SK-N-SH (cell line): ENCODE measurements at regions not wholly inside any gene's neighbourhood (a gene's known extent, or its start where the extent isn't known, plus 50 kb on each side); places are given as distances from the start of the nearest gene placed in this dataset.

Source experiments
- CTCF ChIA-PET: fragments of 300-600, 350-600 bp; formaldehyde crosslinking; extraction: SDS; loops from one replicate; lab custom pipeline; 2021; lab: Yijun Ruan, JAX
- POLR2A ChIA-PET: fragments of 350-600 bp; sonication (Branson Sonifier 250); formaldehyde crosslinking; extraction: SDS; loops from one replicate; lab custom pipeline; 2020; ENCODE audit warnings: antibody characterized with exemption, inconsistent platforms; lab: Yijun Ruan, JAX
- DNase-seq: peaks from one replicate; pipeline ENCODE4 v3.0.0; 2012
- H2AFZ ChIP-seq: fragments of 200-600 bp; sonication (generic); 2 replicates; pipeline ENCODE4 v1.8.1; 2016; ENCODE audit warnings: antibody characterized with exemption, mild to moderate bottlenecking, low read depth
- H3F3A ChIP-seq: fragments of 200-600 bp; sonication (generic); replicated peaks from 2 replicates; pipeline ENCODE3; 2016; ENCODE audit warnings: antibody characterized with exemption, mild to moderate bottlenecking; ENCODE audit not compliant: insufficient read depth
- H3K27ac ChIP-seq, 2 experiments: fragments of 200-500 bp in 1 of 2; fragments of 200-600 bp in 1 of 2; sonication (Bioruptor generic) in 1 of 2; sonication (generic), shearing (Covaris generic) in 1 of 2; 2 replicates each; pipeline versions ENCODE4 v1.5.1 to v1.6.1; 2014 to 2016; ENCODE audit warnings: low read depth in 2 of 2, inconsistent platforms in 1 of 2, low read length in 1 of 2, mild to moderate bottlenecking in 1 of 2, mixed read lengths in 1 of 2
- H3K27me3 ChIP-seq: fragments of 200-600 bp; sonication (generic), shearing (Covaris generic); 2 replicates; pipeline ENCODE4 v1.6.1; 2016; ENCODE audit warnings: mixed run types; ENCODE audit not compliant: insufficient read depth
- H3K36me3 ChIP-seq, 2 experiments: fragments of 200-500 bp in 1 of 2; fragments of 200-600 bp in 1 of 2; sonication (Bioruptor generic) in 1 of 2; sonication (generic) in 1 of 2; replicated peaks in 1 of 2; 2 replicates each; pipeline versions ENCODE3 to v1.5.1; 2014 to 2016; ENCODE audit warnings: low read length in 1 of 2, mild to moderate bottlenecking in 1 of 2; ENCODE audit not compliant: insufficient read depth in 2 of 2, control insufficient read depth in 1 of 2
- H3K4me1 ChIP-seq, 2 experiments: fragments of 200-500 bp in 1 of 2; fragments of 200-600 bp in 1 of 2; sonication (Bioruptor generic) in 1 of 2; sonication (generic), shearing (Covaris generic) in 1 of 2; 2 replicates each; pipeline versions ENCODE4 v1.5.1 to v1.6.1; 2014 to 2016; ENCODE audit warnings: low read depth in 1 of 2, low read length in 1 of 2, mixed run types in 1 of 2; ENCODE audit not compliant: insufficient read depth in 2 of 2, control insufficient read depth in 1 of 2
- H3K4me2 ChIP-seq: fragments of 200-600 bp; sonication (generic), shearing (Covaris generic); 2 replicates; pipeline ENCODE4 v1.6.1; 2017; ENCODE audit warnings: mixed run types
- H3K4me3 ChIP-seq, 2 experiments: fragments of 200-500 bp in 1 of 2; fragments of 200-600 bp in 1 of 2; sonication (Bioruptor generic) in 1 of 2; sonication (generic), shearing (Covaris generic) in 1 of 2; 2 replicates each; pipeline versions ENCODE4 v1.5.1 to v1.8.1; 2014 to 2016; ENCODE audit warnings: low read depth in 2 of 2, inconsistent platforms in 1 of 2, low read length in 1 of 2, mild to moderate bottlenecking in 1 of 2, mixed read lengths in 1 of 2, moderate library complexity in 1 of 2
- H3K79me2 ChIP-seq: fragments of 200-600 bp; sonication (generic); 2 replicates; pipeline ENCODE4 v1.8.1; 2017; ENCODE audit warnings: mild to moderate bottlenecking; ENCODE audit not compliant: insufficient read depth
- H3K9ac ChIP-seq: fragments of 200-600 bp; sonication (generic); 2 replicates; pipeline ENCODE4 v1.6.1; 2017; ENCODE audit warnings: mixed run types
- H3K9me2 ChIP-seq: fragments of 200-600 bp; sonication (generic); 2 replicates; pipeline ENCODE4 v1.6.1; 2017; ENCODE audit warnings: mixed run types
- H3K9me3 ChIP-seq: fragments of 200-600 bp; sonication (generic); 2 replicates; pipeline ENCODE4 v1.6.1; 2017; ENCODE audit warnings: mixed run types, mild to moderate bottlenecking, moderate library complexity
- H4K20me1 ChIP-seq: fragments of 200-600 bp; sonication (generic); 2 replicates; pipeline ENCODE4 v1.6.1; 2017; ENCODE audit warnings: mild to moderate bottlenecking, mixed run types; ENCODE audit not compliant: insufficient read depth
- CTCF ChIP-seq: fragments of 200-600 bp; sonication (generic); IDR thresholded peaks from 2 replicates; pipeline ENCODE4 v1.6.1; 2017; ENCODE audit warnings: antibody characterized with exemption, mild to moderate bottlenecking, moderate library complexity
- ELF1 ChIP-seq: IDR thresholded peaks from 2 replicates; pipeline ENCODE4 v1.4.0; 2012
- FOXJ3 ChIP-seq: sonication (generic); formaldehyde crosslinking; IDR thresholded peaks from 2 replicates; pipeline ENCODE4 v1.5.1; 2020; ENCODE audit warnings: mild to moderate bottlenecking, missing genetic modification reagents
- FOXM1 ChIP-seq: IDR thresholded peaks from 2 replicates; pipeline ENCODE4 v1.4.0; 2012; ENCODE audit warnings: low read depth, mild to moderate bottlenecking
- MAX ChIP-seq: IDR thresholded peaks from 2 replicates; pipeline ENCODE4 v1.4.0; 2012; ENCODE audit warnings: low read depth
- NRF1 ChIP-seq: IDR thresholded peaks from 2 replicates; pipeline ENCODE4 v1.6.1; 2012; ENCODE audit warnings: low read depth, mild to moderate bottlenecking, low read length
- POLR2AphosphoS5 ChIP-seq: IDR thresholded peaks from 2 replicates; pipeline ENCODE4 v1.6.1; 2012; ENCODE audit warnings: low read depth, low read length
- RAD21 ChIP-seq: IDR thresholded peaks from 2 replicates; pipeline ENCODE4 v1.6.1; 2012; ENCODE audit warnings: mild to moderate bottlenecking, low read length
- REST ChIP-seq: IDR thresholded peaks from 2 replicates; pipeline ENCODE4 v1.6.1; 2012; ENCODE audit warnings: mild to moderate bottlenecking, low read depth, low read length, moderate library complexity
- SIN3A ChIP-seq: IDR thresholded peaks from 2 replicates; pipeline ENCODE4 v1.6.1; 2012; ENCODE audit warnings: low read depth, mild to moderate bottlenecking, low read length, moderate library complexity, borderline replicate concordance
- SMC3 ChIP-seq: IDR thresholded peaks from 2 replicates; pipeline ENCODE4 v1.6.1; 2012; ENCODE audit warnings: low read depth, low read length, improper control_type of control experiment
- TAF1 ChIP-seq: IDR thresholded peaks from 2 replicates; pipeline ENCODE4 v1.6.1; 2012; ENCODE audit warnings: low read depth, mild to moderate bottlenecking, low read length, moderate library complexity, borderline replicate concordance
- TEAD4 ChIP-seq: IDR thresholded peaks from 2 replicates; pipeline ENCODE4 v1.4.0; 2012; ENCODE audit warnings: mild to moderate bottlenecking, borderline replicate concordance; ENCODE audit not compliant: insufficient read depth
- TF ChIP-seq, protein P1 (sequence below): fragments of 150-350 bp; IDR thresholded peaks from 2 replicates; pipeline ENCODE4 v1.6.1; 2016; ENCODE audit warnings: mild to moderate bottlenecking, low read depth, low read length
- TF ChIP-seq, protein P2 (sequence below): IDR thresholded peaks from 2 replicates; pipeline ENCODE4; 2012
- TF ChIP-seq, protein P3 (sequence below): IDR thresholded peaks from 2 replicates; pipeline ENCODE4 v1.4.0; 2012; ENCODE audit warnings: low read depth, borderline replicate concordance

DNA sequence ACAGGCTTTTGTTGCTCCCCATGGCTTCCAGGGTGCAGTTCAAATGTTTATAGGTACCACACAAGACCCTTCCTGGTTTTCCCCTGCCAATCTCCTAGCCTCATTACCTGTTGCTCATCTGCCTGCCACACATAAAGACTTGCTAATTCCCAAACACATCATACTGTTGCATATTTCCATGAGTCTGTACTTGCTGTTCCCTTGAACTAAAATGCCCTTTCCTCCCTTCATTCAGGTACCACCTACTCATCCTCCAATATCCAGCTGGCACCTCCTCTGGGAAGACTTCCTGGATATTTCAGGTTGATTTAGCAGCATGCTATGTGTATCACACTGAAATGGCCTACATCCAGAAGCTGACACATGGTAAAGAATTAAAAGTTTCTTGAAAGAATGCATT, 206.4 kb upstream of the NFE2L3 start:
- Histone ChIP-seq H3K4me2 (no peak overlapping the region), H3K4me3 (no peak overlapping the region), H3F3A (no peaks in the 10 kb centered on the region), H3K36me3 (no peaks in the 10 kb centered on the region), H3K9me3 (no peaks in the 10 kb centered on the region), H3K27ac (no peak overlapping the region), H4K20me1 (no peaks in the 10 kb centered on the region), H3K4me1 (peaks cover 0 to 6% of the 10 kb centered on the region in 2 experiments; a peak in 1 of 4 replicates)
- POLR2A ChIA-PET: no interaction called here
- no peak for DNase-seq
- CTCF ChIA-PET: interaction anchor here (1.2 to 1.4 kb wide), 3 partner anchors 14 to 424 kb away, joined by 3 to 4 read pairs (median 3); no protein-coding TSS in a partner anchor
- TF ChIP-seq TEAD4: no peak
- TF ChIP-seq SIN3A: no peak
- no peak for TF ChIP-seq POLR2AphosphoS5
- no peak for TF ChIP-seq FOXJ3 (CRISPR knock-in tag)
- no peak for TF ChIP-seq REST
- TF ChIP-seq, protein P1, sequence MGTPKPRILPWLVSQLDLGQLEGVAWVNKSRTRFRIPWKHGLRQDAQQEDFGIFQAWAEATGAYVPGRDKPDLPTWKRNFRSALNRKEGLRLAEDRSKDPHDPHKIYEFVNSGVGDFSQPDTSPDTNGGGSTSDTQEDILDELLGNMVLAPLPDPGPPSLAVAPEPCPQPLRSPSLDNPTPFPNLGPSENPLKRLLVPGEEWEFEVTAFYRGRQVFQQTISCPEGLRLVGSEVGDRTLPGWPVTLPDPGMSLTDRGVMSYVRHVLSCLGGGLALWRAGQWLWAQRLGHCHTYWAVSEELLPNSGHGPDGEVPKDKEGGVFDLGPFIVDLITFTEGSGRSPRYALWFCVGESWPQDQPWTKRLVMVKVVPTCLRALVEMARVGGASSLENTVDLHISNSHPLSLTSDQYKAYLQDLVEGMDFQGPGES: no peak
- TF ChIP-seq RAD21: no peak
- no peak for TF ChIP-seq TAF1
- no peak for TF ChIP-seq CTCF
- no peak for TF ChIP-seq FOXM1
- TF ChIP-seq, protein P2, sequence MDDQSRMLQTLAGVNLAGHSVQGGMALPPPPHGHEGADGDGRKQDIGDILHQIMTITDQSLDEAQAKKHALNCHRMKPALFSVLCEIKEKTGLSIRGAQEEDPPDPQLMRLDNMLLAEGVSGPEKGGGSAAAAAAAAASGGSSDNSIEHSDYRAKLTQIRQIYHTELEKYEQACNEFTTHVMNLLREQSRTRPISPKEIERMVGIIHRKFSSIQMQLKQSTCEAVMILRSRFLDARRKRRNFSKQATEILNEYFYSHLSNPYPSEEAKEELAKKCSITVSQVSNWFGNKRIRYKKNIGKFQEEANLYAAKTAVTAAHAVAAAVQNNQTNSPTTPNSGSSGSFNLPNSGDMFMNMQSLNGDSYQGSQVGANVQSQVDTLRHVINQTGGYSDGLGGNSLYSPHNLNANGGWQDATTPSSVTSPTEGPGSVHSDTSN: no peak
- TF ChIP-seq SMC3: no peak
- no peak for TF ChIP-seq ELF1
- no peak for TF ChIP-seq MAX
- TF ChIP-seq, protein P3, sequence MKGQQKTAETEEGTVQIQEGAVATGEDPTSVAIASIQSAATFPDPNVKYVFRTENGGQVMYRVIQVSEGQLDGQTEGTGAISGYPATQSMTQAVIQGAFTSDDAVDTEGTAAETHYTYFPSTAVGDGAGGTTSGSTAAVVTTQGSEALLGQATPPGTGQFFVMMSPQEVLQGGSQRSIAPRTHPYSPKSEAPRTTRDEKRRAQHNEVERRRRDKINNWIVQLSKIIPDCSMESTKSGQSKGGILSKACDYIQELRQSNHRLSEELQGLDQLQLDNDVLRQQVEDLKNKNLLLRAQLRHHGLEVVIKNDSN: no peak
- TF ChIP-seq NRF1: no peak
- TF ChIP-seq, all 33 proteins: peak for 0
- no peaks in the 10 kb centered on the region for H3K9me2 ChIP-seq
- H3K79me2 ChIP-seq: no peaks in the 10 kb centered on the region
- H3K27me3 ChIP-seq: peaks cover 21% of the 10 kb centered on the region
- H2AFZ ChIP-seq: no peak overlapping the region
- H3K9ac ChIP-seq: no peak overlapping the region
